K562 (cell line): ENCODE measurements at regions not wholly inside any gene's neighbourhood (a gene's known extent, or its start where the extent isn't known, plus 50 kb on each side); places are given as distances from the start of the nearest gene placed in this dataset.

ENCODE experiments used
- ATAC-seq: fragments of 200-7000 bp; cut with Tn5 transposase; 3 replicates; pipeline ENCODE4 v1.9.1; 2020; ENCODE audit warnings: moderate library complexity
- BruUV-seq: library from RNA; stranded (reverse); fragments of 400-500 nt; replicated peaks from 2 replicates; lab custom pipeline; 2021; lab: Mats Ljungman, UMichigan
- CTCF ChIA-PET: fragments of 300-600 bp; formaldehyde crosslinking; extraction: SDS; loops from one replicate; lab custom pipeline; 2021; ENCODE audit warnings: low intra/inter-chr PET ratio; lab: Yijun Ruan, JAX
- POLR2A ChIA-PET: fragments of 300-600, 350-650 bp; sonication (Branson Sonifier 250); formaldehyde crosslinking; extraction: SDS; loops from one replicate; lab custom pipeline; 2021; ENCODE audit warnings: antibody characterized with exemption, inconsistent platforms; lab: Yijun Ruan, JAX
- DNase-seq, 4 experiments: peaks; one replicate each; pipeline versions ENCODE4 v3.0.0 to v3.0.0-alpha.2; 2011 to 2018; ENCODE audit warnings: low spot score in 3 of 4, mixed read lengths in 3 of 4; ENCODE audit errors: extremely low read depth in 1 of 4
- FAIRE-seq: peaks from 2 replicates; lab custom pipeline; 2011; peaks lifted over from hg19 to GRCh38; lab: Jason Lieb, UNC
- H2AFZ ChIP-seq: 2 replicates; pipeline ENCODE4 v1.6.0; 2011; ENCODE audit warnings: low read depth, low read length, control low read depth, inconsistent platforms
- H3K27ac ChIP-seq: fragments of 200-600 bp; 3 replicates; pipeline ENCODE4 v1.8.0; 2011; ENCODE audit warnings: low read depth, mild to moderate bottlenecking, control low read depth, inconsistent platforms, low read length, moderate library complexity, mixed read lengths; ENCODE audit errors: extremely low read depth
- H3K27me3 ChIP-seq, 2 experiments: fragments of 300-600 bp in 1 of 2; 2 replicates in 1 of 2; 3 replicates in 1 of 2; pipeline versions ENCODE4 v1.6.0 to v1.8.0; 2011; ENCODE audit warnings: inconsistent platforms in 2 of 2, low read length in 2 of 2, mild to moderate bottlenecking in 1 of 2, mixed read lengths in 1 of 2, moderate library complexity in 1 of 2; ENCODE audit not compliant: control insufficient read depth in 2 of 2, insufficient read depth in 2 of 2
- H3K36me3 ChIP-seq: fragments of 300-600 bp; 3 replicates; pipeline ENCODE4 v1.8.0; 2011; ENCODE audit warnings: mild to moderate bottlenecking, low read length, inconsistent platforms; ENCODE audit not compliant: control insufficient read depth, insufficient read depth
- H3K4me1 ChIP-seq, 2 experiments: fragments of 200-600 bp in 1 of 2; replicated peaks in 1 of 2; 2 replicates in 1 of 2; 3 replicates in 1 of 2; pipeline versions ENCODE4 v1.5.1 to v1.8.0; 2011; ENCODE audit warnings: inconsistent platforms in 2 of 2, low read length in 2 of 2, mild to moderate bottlenecking in 1 of 2, mixed read lengths in 1 of 2, moderate library complexity in 1 of 2; ENCODE audit not compliant: control insufficient read depth in 2 of 2, insufficient read depth in 2 of 2
- H3K4me2 ChIP-seq: 2 replicates; pipeline ENCODE4 v1.6.1; 2011; ENCODE audit warnings: low read length, control low read depth, inconsistent platforms, mixed read lengths; ENCODE audit not compliant: insufficient read depth
- H3K4me3 ChIP-seq: fragments of 200-600 bp; sonication (generic), shearing (Covaris generic); 2 replicates; pipeline ENCODE4 v1.5.1; 2016; ENCODE audit warnings: control low read depth, inconsistent platforms
- H3K79me2 ChIP-seq: fragments of 200-600 bp; 3 replicates; pipeline ENCODE4 v1.8.0; 2011; ENCODE audit warnings: low read length, inconsistent platforms; ENCODE audit not compliant: control insufficient read depth, insufficient read depth
- H3K9ac ChIP-seq, 2 experiments: 2 replicates each; pipeline versions ENCODE4 v1.6.0 to v1.6.1; 2011; ENCODE audit warnings: low read depth in 2 of 2, low read length in 2 of 2, control low read depth in 1 of 2, inconsistent platforms in 1 of 2, mild to moderate bottlenecking in 1 of 2, mixed read lengths in 1 of 2; ENCODE audit not compliant: insufficient read depth in 1 of 2
- H3K9me1 ChIP-seq: one replicate; pipeline ENCODE4 v1.6.0; 2011; ENCODE audit warnings: inconsistent platforms, mild to moderate bottlenecking, low read length, moderate library complexity; ENCODE audit not compliant: control insufficient read depth, insufficient read depth
- H3K9me3 ChIP-seq: replicated peaks from 2 replicates; pipeline ENCODE4 v1.5.1; 2011; ENCODE audit warnings: low read depth, low read length, inconsistent platforms; ENCODE audit not compliant: control insufficient read depth, insufficient read depth
- H4K20me1 ChIP-seq: replicated peaks from 2 replicates; pipeline ENCODE4 v1.6.1; 2011; ENCODE audit warnings: low read length, inconsistent platforms, mixed read lengths; ENCODE audit not compliant: control insufficient read depth, insufficient read depth
- BHLHE40 ChIP-seq: IDR thresholded peaks from 2 replicates; pipeline ENCODE4 v1.6.1; 2011; ENCODE audit warnings: low read length, improper control_type of control experiment
- E2F3 ChIP-seq: fragments of 250-450 bp; sonication (Bioruptor Pico); IDR thresholded peaks from 2 replicates; pipeline ENCODE4 v1.4.0; 2020; ENCODE audit warnings: mild to moderate bottlenecking
- GATA2 ChIP-seq: sonication (generic); formaldehyde crosslinking; IDR thresholded peaks from 2 replicates; pipeline ENCODE4 v1.4.0; 2020; ENCODE audit warnings: mild to moderate bottlenecking, missing genetic modification reagents
- HDGF ChIP-seq: fragments of 450-650 bp; IDR thresholded peaks from 2 replicates; pipeline ENCODE4 v1.6.1; 2016
- NRF1 ChIP-seq, 2 experiments: fragments of 450-650 bp; IDR thresholded peaks in 1 of 2; conservative IDR thresholded peaks in 1 of 2; 2 replicates each; pipeline ENCODE4 v1.6.1; 2014; ENCODE audit warnings: mild to moderate bottlenecking in 2 of 2
- SNIP1 ChIP-seq: fragments of 450-650 bp; IDR thresholded peaks from 2 replicates; pipeline ENCODE4 v1.7.1; 2017; ENCODE audit warnings: low read depth, mild to moderate bottlenecking
- SNRNP70 ChIP-seq: fragments of 200-400 bp; formaldehyde crosslinking; optimal IDR thresholded peaks from 2 replicates; pipeline ENCODE3; 2017; ENCODE audit warnings: low read depth, low read length
- TCF3 ChIP-seq: sonication (generic); formaldehyde crosslinking; IDR thresholded peaks from 2 replicates; pipeline ENCODE4 v1.4.0; 2020; ENCODE audit warnings: mild to moderate bottlenecking, missing genetic modification reagents
- ZC3H11A ChIP-seq: IDR thresholded peaks from 2 replicates; pipeline ENCODE4 v1.6.1; 2012; ENCODE audit warnings: low read depth, low read length, improper control_type of control experiment
- ZNF121 ChIP-seq: sonication (generic); formaldehyde crosslinking; conservative IDR thresholded peaks from 2 replicates; pipeline ENCODE4 v1.8.0; 2022; ENCODE audit warnings: missing genetic modification reagents
- WGBS: fragments of 100-300 bp; shearing (Covaris generic); methylation state at CpG from one replicate; pipeline ENCODE4 v1.1.6; 2016; ENCODE audit warnings: low coverage, mixed read lengths; ENCODE audit not compliant: insufficient coverage; ENCODE audit errors: missing lambda C conversion rate; 5-methylcytosine and 5-hydroxymethylcytosine counted together
- in situ Hi-C: fragments of 300-500 bp; cut with MboI; formaldehyde crosslinking; loops from 4 replicates; pipeline ENCODE4 v1.15.0; 2018; ENCODE audit warnings: inconsistent platforms, mixed read lengths
- intact Hi-C: fragments of 100-400 bp; cut with micrococcal nuclease; formaldehyde crosslinking; loops from 2 replicates; pipeline ENCODE4 v1.14.2; 2022
- TF ChIP-seq, protein P1 (sequence below): fragments of 250-450 bp; sonication (Bioruptor Pico); IDR thresholded peaks from 2 replicates; pipeline ENCODE4 v1.9.0; 2021; ENCODE audit warnings: mild to moderate bottlenecking, inconsistent platforms
- TF ChIP-seq, protein P2 (sequence below), 2 experiments: IDR thresholded peaks; 2 replicates each; pipeline ENCODE4 v1.6.1; 2012; ENCODE audit warnings: improper control_type of control experiment in 2 of 2, low read depth in 2 of 2, low read length in 2 of 2, borderline replicate concordance in 1 of 2
- TF ChIP-seq, protein P3 (sequence below): sonication (generic); formaldehyde crosslinking; IDR thresholded peaks from 2 replicates; pipeline ENCODE4 v1.8.0; 2022; ENCODE audit warnings: mild to moderate bottlenecking, missing genetic modification reagents
- TF ChIP-seq, protein P4 (sequence below): fragments of 250-450 bp; sonication (Bioruptor Pico); IDR thresholded peaks from 2 replicates; pipeline ENCODE4 v1.5.0; 2021; ENCODE audit warnings: mild to moderate bottlenecking, moderate library complexity
- TF ChIP-seq, protein P5 (sequence below): fragments of 250-450 bp; sonication (Bioruptor Pico); IDR thresholded peaks from 2 replicates; pipeline ENCODE4 v1.4.0; 2020

DNA sequence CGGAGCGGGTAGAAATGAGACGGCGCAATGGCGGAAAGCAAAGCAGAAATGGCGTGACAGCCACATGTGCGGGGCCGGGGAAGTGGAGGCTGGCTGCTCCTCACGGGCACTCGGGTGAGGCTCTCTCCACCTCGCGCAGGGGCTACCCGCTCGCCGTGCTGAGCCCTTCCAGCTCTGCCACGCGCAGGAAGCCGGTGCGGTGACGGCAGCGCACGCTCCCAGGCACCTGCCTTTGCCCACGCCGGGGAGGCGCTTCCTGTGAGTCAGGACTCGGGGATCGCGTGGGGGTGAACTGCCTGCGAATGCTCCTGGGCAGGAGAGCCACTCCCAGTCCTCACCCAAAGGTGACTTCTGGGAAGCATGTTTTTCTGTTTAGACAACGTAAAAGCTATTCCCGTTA lies 431.2 kb downstream of the GLRX3 start:
- no peaks in the 10 kb centered on the region for H3K4me1 ChIP-seq
- ChIA-PET CTCF (no interaction called here), POLR2A (no interaction called here)
- no peak for DNase-seq
- H3K4me2 ChIP-seq: no peak overlapping the region
- no peaks in the 10 kb centered on the region for H3K9me1 ChIP-seq
- H3K4me3 ChIP-seq: no peak overlapping the region
- in situ Hi-C loops: no loop called here
- H3K79me2 ChIP-seq: no peaks in the 10 kb centered on the region
- H3K36me3 ChIP-seq: no peaks in the 10 kb centered on the region
- no peak overlapping the region for H3K9ac ChIP-seq
- peaks cover 0 to 16% of the 10 kb centered on the region in 2 experiments; a peak in 2 of 5 replicates for H3K27me3 ChIP-seq
- ATAC-seq: no peak
- H3K27ac ChIP-seq: no peak overlapping the region
- WGBS: 28% methylated on average over 20 of the region's 31 CpGs
- H3K9me3 ChIP-seq: no peaks in the 10 kb centered on the region
- H2AFZ ChIP-seq: no peak overlapping the region
- no peak for FAIRE-seq
- intact Hi-C loops: no loop called here
- H4K20me1 ChIP-seq: no peaks in the 10 kb centered on the region
- BruUV-seq: no TSS peak
- TF ChIP-seq, protein P1, sequence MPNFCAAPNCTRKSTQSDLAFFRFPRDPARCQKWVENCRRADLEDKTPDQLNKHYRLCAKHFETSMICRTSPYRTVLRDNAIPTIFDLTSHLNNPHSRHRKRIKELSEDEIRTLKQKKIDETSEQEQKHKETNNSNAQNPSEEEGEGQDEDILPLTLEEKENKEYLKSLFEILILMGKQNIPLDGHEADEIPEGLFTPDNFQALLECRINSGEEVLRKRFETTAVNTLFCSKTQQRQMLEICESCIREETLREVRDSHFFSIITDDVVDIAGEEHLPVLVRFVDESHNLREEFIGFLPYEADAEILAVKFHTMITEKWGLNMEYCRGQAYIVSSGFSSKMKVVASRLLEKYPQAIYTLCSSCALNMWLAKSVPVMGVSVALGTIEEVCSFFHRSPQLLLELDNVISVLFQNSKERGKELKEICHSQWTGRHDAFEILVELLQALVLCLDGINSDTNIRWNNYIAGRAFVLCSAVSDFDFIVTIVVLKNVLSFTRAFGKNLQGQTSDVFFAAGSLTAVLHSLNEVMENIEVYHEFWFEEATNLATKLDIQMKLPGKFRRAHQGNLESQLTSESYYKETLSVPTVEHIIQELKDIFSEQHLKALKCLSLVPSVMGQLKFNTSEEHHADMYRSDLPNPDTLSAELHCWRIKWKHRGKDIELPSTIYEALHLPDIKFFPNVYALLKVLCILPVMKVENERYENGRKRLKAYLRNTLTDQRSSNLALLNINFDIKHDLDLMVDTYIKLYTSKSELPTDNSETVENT (CRISPR knock-in tag): no peak
- TF ChIP-seq, protein P2, sequence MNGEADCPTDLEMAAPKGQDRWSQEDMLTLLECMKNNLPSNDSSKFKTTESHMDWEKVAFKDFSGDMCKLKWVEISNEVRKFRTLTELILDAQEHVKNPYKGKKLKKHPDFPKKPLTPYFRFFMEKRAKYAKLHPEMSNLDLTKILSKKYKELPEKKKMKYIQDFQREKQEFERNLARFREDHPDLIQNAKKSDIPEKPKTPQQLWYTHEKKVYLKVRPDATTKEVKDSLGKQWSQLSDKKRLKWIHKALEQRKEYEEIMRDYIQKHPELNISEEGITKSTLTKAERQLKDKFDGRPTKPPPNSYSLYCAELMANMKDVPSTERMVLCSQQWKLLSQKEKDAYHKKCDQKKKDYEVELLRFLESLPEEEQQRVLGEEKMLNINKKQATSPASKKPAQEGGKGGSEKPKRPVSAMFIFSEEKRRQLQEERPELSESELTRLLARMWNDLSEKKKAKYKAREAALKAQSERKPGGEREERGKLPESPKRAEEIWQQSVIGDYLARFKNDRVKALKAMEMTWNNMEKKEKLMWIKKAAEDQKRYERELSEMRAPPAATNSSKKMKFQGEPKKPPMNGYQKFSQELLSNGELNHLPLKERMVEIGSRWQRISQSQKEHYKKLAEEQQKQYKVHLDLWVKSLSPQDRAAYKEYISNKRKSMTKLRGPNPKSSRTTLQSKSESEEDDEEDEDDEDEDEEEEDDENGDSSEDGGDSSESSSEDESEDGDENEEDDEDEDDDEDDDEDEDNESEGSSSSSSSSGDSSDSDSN (IDR thresholded peaks at IDR 0.05; ENCODE audit: borderline replicate concordance in 1 of 2, low read depth in 2 of 2, low read length in 2 of 2): no peak
- no peak for TF ChIP-seq SNRNP70
- TF ChIP-seq BHLHE40: no peak
- TF ChIP-seq, protein P3, sequence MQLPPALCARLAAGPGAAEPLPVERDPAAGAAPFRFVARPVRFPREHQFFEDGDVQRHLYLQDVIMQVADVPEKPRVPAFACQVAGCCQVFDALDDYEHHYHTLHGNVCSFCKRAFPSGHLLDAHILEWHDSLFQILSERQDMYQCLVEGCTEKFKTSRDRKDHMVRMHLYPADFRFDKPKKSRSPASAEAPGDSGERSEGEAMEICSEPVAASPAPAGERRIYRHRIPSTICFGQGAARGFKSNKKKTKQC: no peak
- no peak for TF ChIP-seq HDGF
- no peak for TF ChIP-seq ZNF121 (CRISPR knock-in tag)
- TF ChIP-seq SNIP1: no peak
- TF ChIP-seq, protein P4, sequence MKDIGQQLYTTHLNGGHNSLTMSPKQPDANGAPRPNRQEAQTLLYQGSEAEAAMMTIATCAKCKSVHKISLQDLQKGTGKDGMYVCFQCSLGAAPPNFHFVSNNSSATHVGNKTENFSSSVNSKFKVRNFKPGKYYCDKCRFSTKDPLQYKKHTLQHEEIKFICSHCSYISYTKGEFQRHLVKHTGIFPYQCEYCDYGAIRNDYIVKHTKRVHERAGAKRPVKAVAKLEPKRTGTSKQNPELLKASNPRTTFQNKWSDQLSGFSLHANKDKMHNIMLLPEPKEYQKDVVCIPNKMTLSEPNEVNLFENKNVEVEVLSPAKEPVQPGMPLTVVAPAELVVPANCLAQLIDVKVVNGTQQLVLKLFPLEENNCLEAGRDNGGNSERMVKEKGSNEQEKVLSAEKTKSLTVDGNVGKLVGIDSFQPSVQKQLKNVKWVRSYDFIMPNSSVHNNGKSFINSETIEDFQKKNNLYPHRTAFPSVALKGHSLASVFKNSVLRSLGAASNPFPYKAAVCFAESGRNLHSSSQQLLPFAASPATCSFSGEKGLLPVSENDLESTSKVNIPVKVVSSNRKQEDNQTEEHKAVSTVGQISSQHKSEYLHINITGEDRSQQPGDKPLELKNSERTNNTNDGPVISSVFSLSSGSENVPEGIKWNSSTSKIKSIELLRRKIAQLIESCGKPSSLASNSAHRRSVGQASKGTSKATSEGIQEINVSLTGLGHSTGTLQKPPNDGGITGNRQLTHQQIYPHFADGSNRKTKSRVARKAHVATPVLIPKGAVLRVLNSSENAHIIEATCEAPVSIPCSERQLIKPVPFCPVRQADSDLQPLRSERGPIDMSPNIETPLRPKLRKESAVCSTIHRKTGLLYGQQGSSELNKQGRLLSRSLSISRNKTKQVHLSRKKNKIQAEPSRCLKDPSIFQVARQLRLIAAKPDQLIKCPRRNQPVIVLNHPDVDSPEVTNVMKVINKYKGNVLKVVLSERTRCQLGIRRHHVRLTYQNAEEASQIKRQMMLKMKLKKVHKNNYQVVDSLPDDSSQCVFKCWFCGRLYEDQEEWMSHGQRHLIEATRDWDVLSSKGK (CRISPR knock-in tag): no peak
- TF ChIP-seq NRF1 (conservative IDR thresholded peaks at IDR 0.05 in 1 of 2, IDR thresholded peaks at IDR 0.05 in 1 of 2): no peak
- TF ChIP-seq E2F3 (CRISPR knock-in tag): no peak
- TF ChIP-seq, protein P5, sequence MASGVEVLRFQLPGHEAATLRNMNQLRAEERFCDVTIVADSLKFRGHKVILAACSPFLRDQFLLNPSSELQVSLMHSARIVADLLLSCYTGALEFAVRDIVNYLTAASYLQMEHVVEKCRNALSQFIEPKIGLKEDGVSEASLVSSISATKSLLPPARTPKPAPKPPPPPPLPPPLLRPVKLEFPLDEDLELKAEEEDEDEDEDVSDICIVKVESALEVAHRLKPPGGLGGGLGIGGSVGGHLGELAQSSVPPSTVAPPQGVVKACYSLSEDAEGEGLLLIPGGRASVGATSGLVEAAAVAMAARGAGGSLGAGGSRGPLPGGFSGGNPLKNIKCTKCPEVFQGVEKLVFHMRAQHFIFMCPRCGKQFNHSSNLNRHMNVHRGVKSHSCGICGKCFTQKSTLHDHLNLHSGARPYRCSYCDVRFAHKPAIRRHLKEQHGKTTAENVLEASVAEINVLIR (CRISPR knock-in tag): no peak
- TF ChIP-seq TCF3: no peak
- no peak for TF ChIP-seq GATA2 (CRISPR knock-in tag)
- no peak for TF ChIP-seq ZC3H11A
